H1 (cell line): ENCODE measurements at regions not wholly inside any gene's neighbourhood (a gene's known extent, or its start where the extent isn't known, plus 50 kb on each side); places are given as distances from the start of the nearest gene placed in this dataset.

Experiments
- CTCF ChIA-PET: fragments of 300-600 bp; sonication (Branson Sonifier 250); formaldehyde crosslinking; loops from one replicate; lab custom pipeline; 2021; ENCODE audit not compliant: partially characterized antibody; lab: Charles Lee
- POLR2A ChIA-PET: fragments of 300-600 bp; sonication (Branson Sonifier 250); formaldehyde crosslinking; loops from one replicate; lab custom pipeline; 2021; ENCODE audit warnings: inconsistent platforms; ENCODE audit not compliant: partially characterized antibody; lab: Charles Lee
- DNase-seq, 2 experiments: peaks; one replicate each; pipeline versions ENCODE4 v3.0.0 to v3.0.0-alpha.2; 2010 to 2022; ENCODE audit warnings: low spot score in 2 of 2, low read depth in 1 of 2, mixed read lengths in 1 of 2
- FAIRE-seq: peaks from 2 replicates; lab custom pipeline; 2011; peaks lifted over from hg19 to GRCh38; lab: Jason Lieb, UNC
- H2AFZ ChIP-seq: 2 replicates; pipeline ENCODE4 v1.8.1; 2012; ENCODE audit warnings: low read length, inconsistent platforms
- H2AK5ac ChIP-seq: 2 replicates; pipeline ENCODE4 v1.6.1; 2013; ENCODE audit warnings: low read depth, low read length
- H2BK120ac ChIP-seq: replicated peaks from 2 replicates; pipeline ENCODE3; 2013; ENCODE audit warnings: low read depth, low read length, inconsistent platforms
- H2BK12ac ChIP-seq: 2 replicates; pipeline ENCODE4 v1.6.1; 2013; ENCODE audit warnings: low read depth, low read length
- H2BK15ac ChIP-seq: 2 replicates; pipeline ENCODE4 v1.6.1; 2013; ENCODE audit warnings: low read length
- H2BK20ac ChIP-seq: 2 replicates; pipeline ENCODE4 v1.6.1; 2013; ENCODE audit warnings: low read length
- H2BK5ac ChIP-seq: 2 replicates; pipeline ENCODE4 v1.6.1; 2013; ENCODE audit warnings: low read depth, low read length
- H3K14ac ChIP-seq: 2 replicates; pipeline ENCODE4 v1.6.1; 2013; ENCODE audit warnings: inconsistent platforms; ENCODE audit not compliant: insufficient read length
- H3K18ac ChIP-seq: 2 replicates; pipeline ENCODE4 v1.6.1; 2013; ENCODE audit warnings: low read length; ENCODE audit errors: extremely low read depth
- H3K23ac ChIP-seq: 2 replicates; pipeline ENCODE4 v1.6.1; 2013; ENCODE audit warnings: inconsistent platforms; ENCODE audit not compliant: insufficient read length
- H3K23me2 ChIP-seq: 2 replicates; pipeline ENCODE4 v1.6.1; 2013; ENCODE audit warnings: low read depth, low read length
- H3K27ac ChIP-seq: 2 replicates; pipeline ENCODE4 v1.6.1; 2011; ENCODE audit warnings: low read depth, low read length, inconsistent platforms
- H3K27me3 ChIP-seq, 4 experiments: replicated peaks in 1 of 4; 1 replicate in 1 of 4; 2 replicates in 3 of 4; pipeline versions ENCODE4 v1.6.1 to v1.8.1; 2011 to 2013; ENCODE audit warnings: low read length in 3 of 4, mild to moderate bottlenecking in 3 of 4, inconsistent platforms in 2 of 4, mixed read lengths in 2 of 4, moderate library complexity in 1 of 4; ENCODE audit not compliant: control insufficient read depth in 3 of 4, insufficient read depth in 3 of 4; ENCODE audit errors: extremely low read depth in 1 of 4
- H3K36me3 ChIP-seq, 4 experiments: 2 replicates each; pipeline versions ENCODE4 v1.6.1 to v1.8.1; 2011 to 2013; ENCODE audit warnings: mild to moderate bottlenecking in 4 of 4, low read length in 3 of 4, moderate library complexity in 2 of 4, control low read depth in 1 of 4, inconsistent platforms in 1 of 4; ENCODE audit not compliant: insufficient read depth in 4 of 4, control insufficient read depth in 2 of 4
- H3K4ac ChIP-seq: replicated peaks from 2 replicates; pipeline ENCODE3; 2013; ENCODE audit warnings: low read length, low read depth, mixed read lengths, inconsistent platforms; ENCODE audit not compliant: insufficient read length
- H3K4me1 ChIP-seq, 4 experiments: replicated peaks in 1 of 4; 1 replicate in 1 of 4; 2 replicates in 3 of 4; pipeline versions ENCODE4 v1.6.1 to v1.8.1; 2011 to 2013; ENCODE audit warnings: low read length in 3 of 4, inconsistent platforms in 2 of 4, mixed read lengths in 1 of 4; ENCODE audit not compliant: insufficient read depth in 4 of 4, control insufficient read depth in 3 of 4
- H3K4me2 ChIP-seq, 2 experiments: 2 replicates each; pipeline versions ENCODE4 v1.6.1 to v1.8.1; 2011 to 2013; ENCODE audit warnings: low read depth in 2 of 2, low read length in 2 of 2, control low read depth in 1 of 2, inconsistent platforms in 1 of 2, mild to moderate bottlenecking in 1 of 2; ENCODE audit not compliant: insufficient read depth in 1 of 2
- H3K4me3 ChIP-seq, 4 experiments: fragments of 200-600, 300-600 bp in 1 of 4; sonication (generic), shearing (Covaris generic), sonication (Bioruptor Twin) in 1 of 4; 2 replicates each; pipeline versions ENCODE4 v1.5.1 to v1.8.1; 2011 to 2016; ENCODE audit warnings: low read length in 4 of 4, low read depth in 3 of 4, control low read depth in 2 of 4, inconsistent platforms in 2 of 4, mild to moderate bottlenecking in 2 of 4, mixed read lengths in 1 of 4, moderate library complexity in 1 of 4; ENCODE audit not compliant: insufficient read depth in 2 of 4; ENCODE audit errors: extremely low read depth in 1 of 4
- H3K56ac ChIP-seq: replicated peaks from 2 replicates; pipeline ENCODE3; 2013; ENCODE audit warnings: low read depth, mild to moderate bottlenecking, mixed read lengths, low read length, inconsistent platforms; ENCODE audit not compliant: insufficient read length
- H3K79me1 ChIP-seq: 2 replicates; pipeline ENCODE4 v1.6.1; 2013; ENCODE audit warnings: low read depth, low read length, control low read depth
- H3K79me2 ChIP-seq, 2 experiments: 2 replicates each; pipeline versions ENCODE4 v1.6.1 to v1.8.1; 2012 to 2013; ENCODE audit warnings: low read length in 2 of 2, mild to moderate bottlenecking in 2 of 2, inconsistent platforms in 1 of 2; ENCODE audit not compliant: insufficient read depth in 2 of 2, control insufficient read depth in 1 of 2
- H3K9ac ChIP-seq, 4 experiments: replicated peaks in 1 of 4; 1 replicate in 1 of 4; 2 replicates in 3 of 4; pipeline versions ENCODE4 v1.6.1 to v1.8.1; 2011 to 2013; ENCODE audit warnings: low read depth in 3 of 4, low read length in 3 of 4, control low read depth in 2 of 4, mild to moderate bottlenecking in 2 of 4, moderate library complexity in 2 of 4, inconsistent platforms in 1 of 4; ENCODE audit errors: extremely low read depth in 1 of 4
- H3K9me3 ChIP-seq, 2 experiments: 2 replicates each; pipeline versions ENCODE4 v1.6.1 to v1.8.1; 2012 to 2013; ENCODE audit warnings: mild to moderate bottlenecking in 2 of 2, moderate library complexity in 2 of 2, control low read depth in 1 of 2, inconsistent platforms in 1 of 2, low read depth in 1 of 2, low read length in 1 of 2, mixed read lengths in 1 of 2; ENCODE audit not compliant: insufficient read depth in 2 of 2
- H4K20me1 ChIP-seq, 2 experiments: replicated peaks in 1 of 2; 2 replicates each; pipeline versions ENCODE3 to v1.8.1; 2011 to 2013; ENCODE audit warnings: inconsistent platforms in 2 of 2, low read length in 2 of 2, mild to moderate bottlenecking in 1 of 2; ENCODE audit not compliant: insufficient read depth in 2 of 2, control insufficient read depth in 1 of 2
- H4K5ac ChIP-seq: 2 replicates; pipeline ENCODE4 v1.6.1; 2013; ENCODE audit warnings: low read length, low read depth, mixed read lengths, inconsistent platforms; ENCODE audit not compliant: insufficient read length
- H4K8ac ChIP-seq: 2 replicates; pipeline ENCODE4 v1.8.0; 2013; ENCODE audit warnings: mild to moderate bottlenecking, moderate library complexity, low read length, inconsistent platforms; ENCODE audit not compliant: insufficient read depth; ENCODE audit errors: extremely low read depth
- H4K91ac ChIP-seq: replicated peaks from 2 replicates; pipeline ENCODE3; 2013; ENCODE audit warnings: low read length, mixed read lengths, inconsistent platforms; ENCODE audit not compliant: insufficient read length
- BACH1 ChIP-seq: IDR thresholded peaks from 2 replicates; pipeline ENCODE4 v1.6.1; 2012; ENCODE audit warnings: low read length, improper control_type of control experiment
- CREB1 ChIP-seq: IDR thresholded peaks from 2 replicates; pipeline ENCODE4 v1.6.1; 2012; ENCODE audit warnings: inconsistent platforms
- JUN ChIP-seq: IDR thresholded peaks from 2 replicates; pipeline ENCODE4 v1.6.1; 2011; ENCODE audit warnings: low read depth, mild to moderate bottlenecking, improper control_type of control experiment, low read length
- RFX5 ChIP-seq: IDR thresholded peaks from 2 replicates; pipeline ENCODE4 v1.6.1; 2011; ENCODE audit warnings: low read depth, low read length, improper control_type of control experiment, borderline replicate concordance
- SIN3A ChIP-seq, 2 experiments: IDR thresholded peaks in 1 of 2; conservative IDR thresholded peaks in 1 of 2; 2 replicates each; pipeline ENCODE4 v1.6.1; 2011 to 2012; ENCODE audit warnings: low read length in 2 of 2, improper control_type of control experiment in 1 of 2, low read depth in 1 of 2, mild to moderate bottlenecking in 1 of 2
- TCF12 ChIP-seq: IDR thresholded peaks from 2 replicates; pipeline ENCODE4 v1.6.1; 2011; ENCODE audit warnings: low read depth, mild to moderate bottlenecking, low read length
- WGBS, 2 experiments: shearing (Covaris generic) in 1 of 2; methylation state at CpG; one replicate each; pipeline versions ENCODE4 v1.1.6 to v1.1.7; 2013 to 2015; ENCODE audit warnings: low lambda C conversion rate in 2 of 2, mixed read lengths in 2 of 2, inconsistent platforms in 1 of 2, low coverage in 1 of 2, missing lambda C conversion rate in 1 of 2; ENCODE audit not compliant: insufficient replicate concordance in 2 of 2, insufficient coverage in 1 of 2, insufficient read length in 1 of 2; ENCODE audit errors: extremely low coverage in 1 of 2, missing lambda C conversion rate in 1 of 2; 5-methylcytosine and 5-hydroxymethylcytosine counted together

DNA sequence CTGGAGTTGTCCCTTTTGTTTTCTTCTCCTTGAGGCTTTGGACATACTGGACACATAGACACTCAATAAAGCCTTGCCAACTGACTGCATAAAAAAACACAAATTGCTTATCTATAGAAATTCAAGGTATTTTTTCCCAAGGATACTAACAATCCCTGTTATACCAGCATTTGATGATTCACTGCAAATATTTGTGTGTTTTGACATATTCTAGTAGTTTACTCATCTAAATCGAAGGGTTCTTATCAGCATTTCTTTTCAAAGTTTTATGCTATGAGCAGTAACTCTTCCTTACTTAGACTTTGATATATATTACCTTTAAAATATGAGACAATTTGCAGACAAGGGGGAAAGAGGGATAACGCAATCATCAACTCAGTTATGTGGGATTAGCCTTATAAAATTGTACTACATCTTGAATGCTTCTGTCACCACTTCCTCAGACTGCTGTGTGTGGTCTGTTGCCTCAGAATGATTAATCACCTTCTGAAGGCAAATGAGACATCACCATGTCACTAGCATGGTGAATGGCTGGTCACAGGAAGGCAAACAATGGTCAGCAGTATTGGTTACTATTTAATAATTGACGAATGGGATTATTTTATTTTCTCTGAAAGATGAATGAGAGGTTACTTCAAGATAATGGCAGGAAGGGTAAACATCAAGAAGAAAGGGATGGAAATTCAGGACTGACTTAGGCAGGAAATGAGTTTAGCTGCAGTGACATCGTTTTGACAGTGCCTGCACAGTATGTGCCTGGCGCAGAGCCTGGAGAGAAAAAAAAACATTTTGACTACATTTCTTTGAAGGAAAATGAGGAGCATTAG is 544.3 kb upstream of the CNKSR2 start:
- no peak overlapping the region for H2BK20ac ChIP-seq
- CTCF ChIA-PET, result no interaction called here
- H3K23me2 ChIP-seq, result no peaks in the 10 kb centered on the region
- H2BK5ac ChIP-seq, result no peak overlapping the region
- no peak overlapping the region for H3K4ac ChIP-seq
- FAIRE-seq, result peak; percentile 45
- no peak overlapping the region for H3K23ac ChIP-seq
- no peak overlapping the region for H4K91ac ChIP-seq
- H3K14ac ChIP-seq, result no peak overlapping the region
- no peak overlapping the region for H2BK15ac ChIP-seq
- H4K20me1 ChIP-seq, result no peaks in the 10 kb centered on the region
- POLR2A ChIA-PET, result no interaction called here
- no peaks in the 10 kb centered on the region for H3K79me2 ChIP-seq
- no peaks in the 10 kb centered on the region for H3K4me1 ChIP-seq
- H4K5ac ChIP-seq, result no peak overlapping the region
- 92% methylated on average over 5 of the region's 5 CpGs; no CpG with 5 or more reads in 1 of the 2 experiments for WGBS, 2 experiments
- H2BK12ac ChIP-seq, result no peak overlapping the region
- no peak overlapping the region for H2BK120ac ChIP-seq
- no peak overlapping the region for H3K27ac ChIP-seq
- H3K9me3 ChIP-seq, result no peaks in the 10 kb centered on the region
- H3K18ac ChIP-seq, result no peak overlapping the region
- H3K9ac ChIP-seq, result no peak overlapping the region
- no peak for DNase-seq
- no peak overlapping the region for H2AFZ ChIP-seq
- H4K8ac ChIP-seq, result no peak overlapping the region
- H3K36me3 ChIP-seq, result no peaks in the 10 kb centered on the region
- H2AK5ac ChIP-seq, result no peak overlapping the region
- no peak overlapping the region for H3K4me3 ChIP-seq
- H3K4me2 ChIP-seq, result no peak overlapping the region
- TF ChIP-seq TCF12 (no peak), RFX5 (no peak), JUN (no peak), CREB1 (no peak), SIN3A (conservative IDR thresholded peaks at IDR 0.05 in 1 of 2, IDR thresholded peaks at IDR 0.05 in 1 of 2; ENCODE audit: low read depth in 1 of 2, low read length in 2 of 2) (no peak), BACH1 (no peak)
- TF ChIP-seq, all 59 proteins: peak for 0
- H3K56ac ChIP-seq, result no peak overlapping the region
- H3K79me1 ChIP-seq, result no peaks in the 10 kb centered on the region
- no peaks in the 10 kb centered on the region for H3K27me3 ChIP-seq
